Daoy (cell line): ENCODE measurements at regions not wholly inside any gene's neighbourhood (a gene's known extent, or its start where the extent isn't known, plus 50 kb on each side); places are given as distances from the start of the nearest gene placed in this dataset.
A peak's percentile ranks its signal among the peaks of the same experiment; 100 is the strongest.
"Not testable (repeated sequence)": the region's sequence is repeated elsewhere in the genome, so short reads cannot be mapped to it uniquely, and the experiment has no call there.

Experiments
- DNase-seq: peaks from one replicate; pipeline ENCODE4 v3.0.0-alpha.2; 2015; ENCODE audit warnings: low read depth

DNA sequence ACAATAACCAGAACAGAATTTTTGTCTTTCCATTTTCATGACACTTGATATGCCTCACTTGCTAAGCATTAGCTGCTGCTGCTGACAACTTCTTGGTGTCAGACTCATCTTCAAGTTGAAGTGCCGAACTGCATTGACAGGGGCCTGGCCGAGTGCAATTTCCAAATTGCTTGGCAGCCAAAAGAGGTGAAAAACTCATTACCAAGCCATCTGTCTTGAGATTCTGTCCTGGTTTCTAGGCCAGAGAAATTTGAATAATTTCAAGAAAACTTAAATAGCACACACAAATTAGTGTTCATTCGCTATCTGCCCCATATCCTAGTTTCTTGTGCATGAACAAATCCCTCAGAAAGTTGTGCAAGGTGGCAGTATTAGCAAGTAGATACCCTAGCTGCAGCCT lies 165.3 kb upstream of the RASSF8 start:
- DNase-seq, result no peak

DNA sequence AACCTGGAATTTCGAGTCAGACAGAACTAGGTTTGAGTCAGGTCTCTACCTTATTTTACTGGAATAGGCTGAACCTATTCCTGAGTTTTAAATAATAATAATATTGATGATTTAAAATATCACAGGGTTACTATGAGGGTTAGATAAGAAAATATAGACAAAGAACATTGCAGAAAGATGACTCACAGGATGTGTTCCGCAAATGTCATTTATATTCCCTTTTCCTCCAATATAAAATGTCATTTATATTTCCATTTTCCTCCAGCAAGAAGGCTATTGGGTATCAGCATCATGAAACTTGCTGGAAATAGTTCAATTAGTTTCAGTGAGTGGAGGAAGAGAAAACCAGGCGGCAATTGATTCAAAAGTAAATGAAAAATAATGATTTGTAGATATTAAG lies 163.9 kb upstream of the RASSF8 start:
- DNase-seq, result no peak

DNA sequence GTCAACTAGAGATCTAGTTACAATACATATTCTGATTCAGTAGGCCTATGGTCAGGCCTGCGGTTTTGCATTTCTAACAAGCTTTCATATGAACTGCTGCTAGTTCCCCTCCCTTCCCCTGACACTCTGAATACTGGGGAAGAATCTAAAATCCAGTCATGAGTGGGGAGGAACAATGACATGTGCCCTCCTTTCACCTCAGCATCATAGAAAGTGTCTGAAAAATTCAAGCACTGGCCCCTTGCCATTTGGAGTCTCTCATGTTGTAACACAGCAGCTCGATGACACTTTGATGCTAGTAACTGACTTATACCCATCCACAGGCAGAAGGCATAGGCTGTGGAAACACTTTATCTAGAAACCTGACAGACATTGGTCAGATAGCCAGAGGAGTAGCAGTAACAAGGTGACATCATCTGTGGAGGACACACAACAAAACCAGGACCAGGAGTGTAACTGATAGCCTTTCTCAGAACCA lies 161.9 kb upstream of the RASSF8 start:
- DNase-seq, result peak; percentile 26

DNA sequence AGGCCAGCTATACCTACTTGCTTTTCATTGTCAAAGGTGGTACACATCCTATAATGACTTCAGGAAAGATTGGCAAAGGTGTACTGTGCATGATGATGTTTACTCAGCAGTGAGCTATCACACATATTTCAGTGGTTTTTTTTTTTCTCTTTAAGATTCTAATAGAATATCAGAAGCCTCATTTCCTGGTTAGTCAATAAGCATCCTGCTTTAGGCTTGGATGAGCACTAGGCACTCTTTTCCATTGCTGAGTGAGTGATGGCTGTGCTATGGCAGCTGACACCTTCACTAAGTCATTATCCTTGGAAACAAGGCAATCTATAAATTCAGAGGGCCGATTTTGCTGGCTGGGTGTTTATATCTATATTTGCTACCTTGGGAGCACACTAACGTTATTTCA lies 161.1 kb upstream of the RASSF8 start:
- no peak for DNase-seq

DNA sequence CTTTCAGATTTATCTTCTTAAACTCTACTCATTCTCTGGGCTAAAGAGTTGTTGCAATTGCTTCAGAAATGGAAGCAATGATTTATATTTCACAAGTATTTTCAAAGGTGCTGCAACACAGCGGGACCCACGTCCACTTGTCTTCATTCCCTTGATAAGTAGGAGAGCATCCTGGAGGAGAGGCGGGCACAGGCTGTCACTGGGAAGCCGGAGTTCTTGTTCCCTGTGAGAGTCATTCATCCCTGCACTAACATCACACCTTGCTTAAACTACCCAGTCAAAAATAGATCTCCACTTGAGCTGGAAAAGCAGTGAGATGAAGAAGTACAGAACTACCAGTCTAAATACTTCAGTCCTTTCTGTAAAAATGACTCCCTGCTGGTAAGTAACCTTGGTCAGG lies 160.5 kb upstream of the RASSF8 start:
- no peak for DNase-seq

DNA sequence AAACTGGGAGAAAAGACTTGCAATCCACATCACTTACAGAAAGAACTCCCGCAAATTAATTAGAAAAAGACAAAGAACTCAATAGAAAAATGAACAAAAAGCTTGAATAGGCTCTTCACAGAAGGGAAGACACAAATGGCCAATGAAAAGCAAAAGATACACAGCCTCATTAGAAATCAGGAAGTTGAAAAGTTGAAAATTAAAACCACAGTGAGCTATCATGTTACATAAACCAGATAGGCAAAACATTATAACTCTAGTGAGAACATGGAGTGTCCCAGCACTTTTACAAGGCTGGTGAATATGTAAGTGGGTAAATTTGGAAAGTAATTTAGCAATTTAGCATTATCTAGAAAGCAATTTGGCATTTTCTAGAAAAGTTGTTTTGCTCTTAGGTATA lies 158.4 kb upstream of the RASSF8 start:
- peak; percentile 3 for DNase-seq

DNA sequence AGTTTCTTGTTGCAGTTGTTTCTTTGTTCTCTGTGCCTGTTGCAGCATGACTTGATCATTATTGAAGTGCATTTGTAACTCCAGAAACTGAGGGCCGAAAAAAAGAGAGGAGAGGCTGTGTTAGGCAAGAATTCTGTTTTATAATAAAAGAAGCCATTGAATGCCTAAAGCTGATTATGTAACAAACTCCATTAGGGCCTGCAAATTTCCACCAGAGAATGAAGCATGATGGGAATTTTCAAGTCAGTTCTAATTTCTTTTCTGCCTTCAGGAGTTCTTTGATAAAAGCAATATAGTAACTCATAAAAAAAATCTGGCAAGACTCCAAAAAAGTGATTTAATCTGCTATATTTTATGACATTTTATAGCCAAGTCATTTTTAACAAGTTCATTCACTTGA lies 156.7 kb upstream of the RASSF8 start:
- DNase-seq, result no peak

DNA sequence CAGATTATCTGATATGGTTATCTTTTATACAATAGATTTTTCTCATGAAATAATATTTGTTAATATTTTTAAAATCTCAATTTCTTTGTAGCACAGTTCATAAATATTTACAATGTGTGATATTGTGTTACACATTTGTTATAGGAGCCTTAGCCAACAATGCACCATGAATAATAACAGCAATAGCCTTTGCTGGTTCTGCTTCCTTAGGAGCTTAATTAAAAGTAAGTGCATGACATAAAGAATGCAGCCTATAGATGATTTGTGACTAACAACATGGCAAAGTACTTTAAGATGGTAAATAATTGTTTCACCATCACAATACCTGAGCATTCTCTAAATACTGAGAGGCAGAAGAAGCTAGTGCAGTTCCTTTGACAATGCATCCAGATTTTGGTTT lies 156.3 kb upstream of the RASSF8 start:
- DNase-seq, result no peak

DNA sequence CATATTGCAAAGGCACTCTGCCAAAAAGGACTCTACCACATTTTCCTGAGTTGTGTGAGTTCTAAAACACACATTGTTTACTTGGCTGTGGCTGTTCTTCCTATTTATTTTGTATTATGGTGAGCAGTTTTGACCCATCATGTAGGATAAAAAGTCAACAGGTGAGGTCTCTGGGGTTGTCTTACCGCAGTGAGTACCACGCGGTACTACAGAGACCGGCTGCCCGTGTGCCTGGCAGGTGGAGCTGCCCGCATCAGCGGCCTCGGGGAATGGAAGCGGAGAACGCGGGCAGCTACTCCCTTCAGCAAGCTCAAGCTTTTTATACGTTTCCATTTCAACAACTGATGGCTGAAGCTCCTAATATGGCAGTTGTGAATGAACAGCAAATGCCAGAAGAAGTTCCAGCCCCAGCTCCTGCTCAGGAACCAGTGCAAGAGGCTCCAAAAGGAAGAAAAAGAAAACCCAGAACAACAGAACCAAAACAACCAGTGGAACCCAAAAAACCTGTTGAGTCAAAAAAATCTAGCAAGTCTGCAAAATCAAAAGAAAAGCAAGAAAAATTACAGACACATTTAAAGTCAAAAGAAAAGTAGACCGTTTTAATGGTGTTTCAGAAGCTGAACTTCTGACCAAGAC lies 155.3 kb upstream of the RASSF8 start:
- DNase-seq, result not testable (repeated sequence)

DNA sequence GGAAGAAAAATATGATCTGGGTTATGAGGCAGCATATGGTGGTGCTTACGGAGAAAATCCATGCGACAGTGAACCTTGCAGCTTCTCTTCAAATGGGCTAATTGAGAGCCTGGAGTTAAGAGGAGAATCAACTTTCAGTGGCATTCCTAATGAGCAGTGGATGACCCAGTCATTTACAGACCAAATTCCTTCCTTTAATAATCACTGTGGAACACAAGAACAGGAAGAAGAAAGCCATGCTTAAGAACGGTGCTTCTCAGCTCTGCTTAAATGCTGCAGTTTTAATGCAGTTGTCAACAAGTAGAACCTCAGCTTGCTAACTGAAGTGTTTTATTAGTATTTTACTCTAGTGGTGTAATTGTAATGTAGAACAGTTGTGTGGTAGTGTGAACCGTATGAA lies 154.2 kb upstream of the RASSF8 start:
- not testable (repeated sequence) for DNase-seq

DNA sequence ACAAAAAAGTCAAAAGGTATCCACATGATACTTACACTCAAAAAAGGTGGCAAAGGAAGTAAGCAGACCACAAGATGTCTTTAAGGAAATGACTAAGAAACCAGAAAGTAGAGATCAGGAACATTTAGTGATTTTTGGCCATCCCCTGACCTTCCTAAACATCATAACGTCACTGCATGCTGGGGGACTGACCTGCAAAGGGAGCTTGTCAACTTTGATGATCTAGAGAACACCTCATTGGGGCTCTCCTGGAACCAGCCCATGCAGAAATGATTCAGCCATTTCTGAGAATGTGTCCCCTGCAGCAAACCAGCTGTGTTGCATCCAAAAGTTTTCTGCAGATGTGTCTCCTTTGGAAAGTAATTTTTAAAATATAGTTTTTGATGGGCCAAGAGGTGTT lies 152.2 kb upstream of the RASSF8 start:
- DNase-seq, result peak; percentile 37

DNA sequence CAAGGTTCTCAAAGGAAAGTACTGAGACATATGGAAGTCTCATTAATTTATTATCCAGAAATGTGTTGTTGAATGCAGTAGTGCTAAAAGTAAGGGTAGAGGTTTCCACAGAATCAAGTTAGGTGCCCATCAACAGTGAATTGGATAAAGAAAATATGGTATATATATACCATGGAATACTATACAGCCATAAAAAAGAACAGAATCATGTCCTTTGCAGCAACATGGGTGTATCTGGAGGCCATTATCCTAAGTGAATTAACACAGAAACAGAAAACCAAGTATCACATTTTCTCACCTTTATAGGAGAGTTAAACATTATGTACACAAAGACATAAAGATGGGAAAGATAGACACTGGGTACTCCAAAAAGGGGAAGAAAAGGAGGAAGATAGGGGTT lies 149.9 kb upstream of the RASSF8 start:
- DNase-seq, result no peak

DNA sequence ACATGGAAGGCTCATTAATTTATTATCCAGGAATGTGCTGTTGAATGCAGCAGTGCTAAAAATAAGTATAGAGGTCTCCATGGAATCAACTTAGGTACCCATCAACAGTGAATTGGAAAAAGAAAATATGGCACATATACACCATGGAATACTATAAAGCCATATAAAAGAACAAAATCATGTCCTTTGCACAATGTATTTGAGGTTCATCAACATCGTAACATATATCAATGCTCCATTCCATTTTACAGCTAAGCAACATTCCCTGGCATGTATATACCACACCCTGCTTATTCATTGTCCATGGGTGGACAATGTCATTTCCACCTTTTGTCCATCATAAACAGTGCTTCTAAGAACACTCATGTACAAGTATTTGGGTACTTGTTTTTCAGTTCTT lies 147.8 kb upstream of the RASSF8 start:
- no peak for DNase-seq

DNA sequence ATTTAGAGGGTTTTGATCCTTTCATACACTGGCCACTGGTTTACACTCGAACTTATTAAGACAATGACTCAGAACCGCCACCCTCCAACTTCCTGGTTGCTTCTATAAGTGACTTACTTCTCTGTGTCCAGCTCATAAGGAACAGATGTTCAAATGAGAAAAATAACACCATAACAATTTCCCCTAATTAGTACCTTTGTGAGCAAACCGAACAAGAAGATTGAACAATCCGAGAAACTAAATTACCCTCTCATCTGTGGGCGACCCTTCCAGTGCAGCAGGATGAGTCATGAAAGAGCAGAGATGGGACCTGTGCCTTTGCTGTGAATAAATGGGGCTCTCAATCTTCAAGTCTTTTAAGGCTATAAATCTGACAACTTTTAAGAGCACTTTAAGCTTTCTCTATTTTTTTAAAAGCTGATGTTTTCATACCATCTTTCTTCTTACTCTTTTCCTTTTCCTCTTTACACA lies 146.8 kb upstream of the RASSF8 start:
- peak; percentile 61 for DNase-seq

DNA sequence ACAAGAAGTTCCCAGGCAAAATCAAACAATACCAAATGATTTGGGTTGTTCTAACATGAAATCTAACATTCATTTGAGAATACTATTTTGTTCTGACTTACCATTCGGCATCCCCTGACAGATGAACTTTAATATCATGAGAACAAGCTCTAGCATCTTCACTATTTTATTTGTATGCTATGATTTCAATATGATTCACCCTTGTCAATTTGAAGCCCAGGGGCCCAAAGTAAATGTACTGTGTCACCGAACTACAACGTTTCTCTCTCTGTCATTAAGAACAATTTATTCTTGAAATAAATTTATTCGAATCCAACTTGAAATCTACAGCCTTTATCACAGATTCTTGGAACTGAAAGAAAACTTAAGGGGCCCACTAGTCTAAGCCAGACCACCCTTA lies 146.2 kb upstream of the RASSF8 start:
- DNase-seq, result no peak

DNA sequence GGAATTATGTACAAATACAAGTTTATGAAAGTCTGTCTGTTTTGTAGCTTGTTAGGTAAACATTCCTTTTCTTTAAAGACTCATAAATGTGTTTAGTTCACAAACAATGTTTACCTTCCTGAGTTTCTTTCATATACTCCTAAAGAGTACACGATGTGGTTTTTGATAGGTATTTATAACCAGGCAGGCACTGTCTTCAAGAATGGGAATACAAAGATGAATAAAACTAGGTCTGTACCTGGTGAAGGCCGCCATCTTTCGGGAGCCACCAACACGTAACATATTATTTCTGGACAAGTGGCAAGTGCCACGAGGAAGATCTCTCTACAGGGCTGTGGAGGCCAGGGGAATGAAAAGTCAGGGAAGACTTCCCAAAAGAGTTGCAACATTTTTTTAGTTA lies 144.6 kb upstream of the RASSF8 start:
- DNase-seq, result no peak

DNA sequence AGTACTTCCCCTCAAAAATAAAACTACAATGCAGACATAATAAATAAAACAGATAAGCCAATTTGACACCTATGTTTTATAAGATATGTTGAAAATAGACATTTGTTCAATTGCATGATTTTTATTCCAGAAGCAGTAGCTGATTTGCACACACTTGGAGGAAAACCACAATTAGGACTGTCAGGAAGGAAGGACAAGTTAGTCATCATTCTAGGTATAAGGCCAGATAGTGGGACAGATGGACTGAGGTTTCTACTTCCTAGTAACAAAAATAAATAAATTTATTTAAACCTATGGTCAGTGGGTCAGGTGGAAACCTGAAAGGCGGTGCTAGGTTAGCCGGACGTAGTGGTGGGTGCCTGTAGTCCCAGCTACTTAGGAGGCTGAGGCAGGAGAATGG lies 141.8 kb upstream of the RASSF8 start:
- no peak for DNase-seq

DNA sequence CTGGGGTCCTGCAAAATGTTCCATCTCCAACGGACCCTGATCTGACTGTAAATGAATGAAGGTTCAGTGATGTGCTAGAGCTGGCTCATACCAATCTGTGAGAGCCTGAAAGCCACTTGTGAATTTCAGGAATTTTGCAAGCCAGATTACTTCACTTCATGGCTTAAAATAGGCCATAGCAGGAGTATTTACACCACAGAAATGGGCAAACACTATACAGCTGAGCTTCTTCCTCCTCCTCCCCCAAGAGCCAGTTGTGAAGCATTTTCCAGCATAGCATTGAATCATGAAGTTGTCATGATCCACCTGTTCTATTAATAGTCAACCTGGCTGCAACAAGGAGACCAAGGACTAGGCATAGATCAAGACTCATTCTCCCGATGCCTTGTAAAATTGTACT lies 141.3 kb upstream of the RASSF8 start:
- DNase-seq, result no peak

DNA sequence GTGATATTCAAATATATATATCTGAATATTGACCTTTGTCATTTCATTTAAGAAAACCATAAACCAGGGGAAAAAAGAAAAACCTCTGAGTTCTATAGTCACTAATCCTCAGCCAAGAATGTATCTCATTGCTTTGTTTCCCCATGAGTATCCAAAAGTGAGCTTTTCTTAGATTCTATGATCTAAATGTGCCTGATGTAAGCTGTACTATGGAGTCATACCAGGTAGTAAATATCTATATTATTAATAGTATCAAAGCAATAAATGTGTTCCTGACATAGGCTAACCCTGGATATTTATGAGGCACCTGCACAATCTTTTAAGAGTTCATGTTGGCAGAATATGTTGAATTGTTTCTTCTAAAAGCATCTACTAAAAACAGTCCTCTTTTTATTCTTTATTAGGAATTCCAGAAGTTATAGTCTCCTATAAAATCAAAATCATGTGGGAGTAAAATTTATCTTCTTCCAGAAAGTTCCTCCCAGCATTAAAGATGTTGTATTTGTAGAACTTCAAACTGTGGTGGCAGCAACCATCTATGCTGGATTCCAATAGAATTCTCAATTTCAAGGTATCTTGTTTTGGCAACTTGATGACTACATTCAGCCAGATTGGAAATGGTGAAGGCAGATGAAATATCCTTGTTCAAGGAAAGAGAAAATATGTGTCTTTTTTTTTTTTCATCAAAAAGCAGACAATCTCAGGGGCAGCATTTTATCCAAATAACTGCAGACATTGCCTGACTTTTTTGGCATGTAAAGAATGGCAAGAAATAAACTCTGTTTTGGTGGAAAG lies 139.7 kb upstream of the RASSF8 start:
- no peak for DNase-seq

DNA sequence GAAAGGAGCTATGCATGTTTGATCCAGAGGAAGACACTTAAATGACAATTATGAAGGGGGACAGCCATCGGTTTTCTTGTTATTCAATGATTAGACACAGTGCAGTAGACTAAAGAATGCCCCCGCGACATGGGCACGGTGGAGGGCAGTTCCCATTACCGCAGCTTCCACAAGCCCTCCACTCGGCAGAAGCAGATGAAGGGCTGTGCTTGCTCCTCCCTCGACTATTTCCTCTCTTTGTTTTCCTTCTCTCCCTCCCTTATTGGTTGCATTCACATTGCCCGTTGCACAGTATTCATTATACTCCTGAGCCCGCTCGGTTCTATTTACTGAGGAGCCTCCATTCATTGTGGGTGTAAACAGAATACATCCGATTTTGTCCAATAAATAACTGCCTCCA lies 138.8 kb upstream of the RASSF8 start:
- no peak for DNase-seq

DNA sequence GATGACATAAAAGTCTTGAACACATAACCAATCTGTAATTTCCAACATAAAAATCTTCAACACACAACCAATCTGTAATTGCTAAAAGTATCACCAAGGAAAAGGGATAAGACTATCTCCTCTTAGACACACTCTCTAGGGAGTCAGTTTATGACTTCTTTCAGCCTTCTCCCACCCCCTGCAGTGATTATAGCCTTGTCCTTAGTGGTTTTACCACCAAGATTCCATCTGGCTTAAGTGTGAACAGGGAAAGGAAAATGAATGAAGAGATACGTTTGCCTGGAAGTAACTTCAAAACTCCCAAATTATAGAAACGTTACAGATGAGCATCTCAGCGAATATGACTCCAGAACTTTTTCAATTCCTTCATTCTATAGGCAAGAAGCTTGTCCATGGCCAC lies 136.2 kb upstream of the RASSF8 start:
- DNase-seq, result no peak

DNA sequence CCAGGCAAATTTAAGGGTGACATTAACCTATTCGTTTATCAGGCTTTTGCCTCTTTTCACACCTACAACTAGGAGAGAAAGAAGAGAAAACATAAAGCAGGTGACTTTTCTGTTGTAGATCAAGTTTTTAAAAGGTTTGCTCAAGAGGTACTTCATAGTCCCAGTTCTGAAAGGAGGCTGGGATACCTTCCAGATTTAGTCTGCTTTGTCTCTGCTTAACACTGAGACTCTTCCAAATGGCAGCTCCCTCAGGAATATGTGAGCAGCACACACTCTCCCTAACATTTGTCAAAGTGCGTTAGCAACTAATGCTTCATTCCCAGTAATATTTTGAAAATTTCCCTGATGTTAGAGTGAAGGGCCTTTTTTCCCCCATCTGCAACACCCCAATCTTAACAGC lies 133.7 kb upstream of the RASSF8 start:
- DNase-seq, result no peak

DNA sequence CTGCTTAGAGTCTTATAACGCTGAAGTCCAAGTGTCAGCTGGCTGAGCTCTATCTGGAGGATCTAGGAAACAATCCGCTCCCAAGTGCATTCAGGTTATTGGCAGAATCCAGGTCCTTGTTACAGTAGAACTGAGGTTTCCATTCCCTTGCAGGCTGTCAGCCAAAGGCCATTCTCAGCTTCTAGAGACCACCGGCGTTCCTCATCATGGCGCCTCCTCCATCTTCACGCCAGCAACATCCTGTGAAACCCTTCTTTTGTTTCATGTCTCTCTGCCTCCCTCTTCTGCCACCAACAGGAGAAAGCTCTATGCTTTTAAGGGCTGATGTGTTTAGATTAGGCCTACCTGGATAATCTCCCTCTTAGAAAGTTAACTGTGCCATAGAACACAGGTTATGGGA lies 133.0 kb upstream of the RASSF8 start:
- DNase-seq, result no peak

DNA sequence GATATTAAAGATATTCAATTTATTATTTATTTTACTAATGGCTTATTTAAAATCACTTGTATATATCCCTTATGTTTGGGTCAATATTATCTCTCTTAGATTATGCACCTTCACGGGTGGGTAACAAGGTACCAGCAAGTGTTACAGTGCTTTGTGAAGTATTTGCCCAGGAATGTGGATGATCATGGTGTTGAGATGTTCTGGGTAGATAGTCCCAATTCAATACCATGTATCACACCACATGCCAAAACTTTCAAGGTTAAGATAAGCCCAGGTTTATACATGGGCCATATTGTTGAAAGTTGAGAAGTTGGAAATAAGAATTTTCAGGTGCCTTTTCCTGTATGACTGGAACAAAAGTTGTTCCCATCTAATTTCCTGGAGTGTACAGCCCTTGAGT lies 131.3 kb upstream of the RASSF8 start:
- DNase-seq, result no peak
